ENCODE measurements at regions not wholly inside any gene's neighbourhood (a gene's known extent, or its start where the extent isn't known, plus 50 kb on each side); places are given as distances from the start of the nearest gene placed in this dataset.

- Histone ChIP-seq H3F3A (ENCODE audit: insufficient read depth, low read length, poor library complexity, severe bottlenecking) (no peaks in the 10 kb centered on the region), H3K27me3 (ENCODE audit: insufficient read depth, low read depth, low read length) (no peaks in the 10 kb centered on the region), H3K27ac (ENCODE audit: low read length) (no peak overlapping the region), H4K20me1 (ENCODE audit: insufficient read depth) (no peaks in the 10 kb centered on the region), H3K4me2 (ENCODE audit: low read length) (no peak overlapping the region), H3K9me3 (ENCODE audit: low read length) (no peaks in the 10 kb centered on the region), H3K36me3 (ENCODE audit: insufficient read depth, low read length) (no peaks in the 10 kb centered on the region), H2AFZ (ENCODE audit: low read depth, low read length) (no peak overlapping the region), H3K9me2 (ENCODE audit: insufficient read depth, low read length) (no peaks in the 10 kb centered on the region), H3K79me2 (replicated peaks; ENCODE audit: insufficient read depth, low read length) (no peaks in the 10 kb centered on the region), H3K9ac (ENCODE audit: low read length) (no peak overlapping the region), H3K4me3 (ENCODE audit: low read length) (no peak overlapping the region)
- TF ChIP-seq POLR2AphosphoS5 (IDR thresholded peaks at IDR 0.05) = no peak
These were observed 723.3 kb downstream of the CETN3 start for GRCh38 chr5:89686081-89686765.

- no peak overlapping the region for H3K4me2 ChIP-seq (ENCODE audit: low read length)
- TF ChIP-seq CTCF (IDR thresholded peaks at IDR 0.05; ENCODE audit: poor library complexity, severe bottlenecking) (no peak), POLR2AphosphoS5 (IDR thresholded peaks at IDR 0.05) (no peak), RAD21 (conservative IDR thresholded peaks at IDR 0.05) (no peak), MXI1 (conservative IDR thresholded peaks at IDR 0.05; ENCODE audit: poor library complexity, severe bottlenecking) (no peak), EZH2 (IDR thresholded peaks at IDR 0.05; ENCODE audit: borderline replicate concordance, insufficient read depth, low read length, poor library complexity, severe bottlenecking) (no peak), REST (IDR thresholded peaks at IDR 0.05; ENCODE audit: borderline replicate concordance) (no peak), EP300 (conservative IDR thresholded peaks at IDR 0.05; ENCODE audit: poor library complexity, severe bottlenecking) (no peak), SMC3 (conservative IDR thresholded peaks at IDR 0.05; ENCODE audit: poor library complexity) (no peak), TAF1 (IDR thresholded peaks at IDR 0.05; ENCODE audit: low read depth) (no peak)
- H3K9ac ChIP-seq (ENCODE audit: low read length) = no peak overlapping the region
- H3K27me3 ChIP-seq (ENCODE audit: insufficient read depth, low read depth, low read length) = no peaks in the 10 kb centered on the region
- H3K9me2 ChIP-seq (ENCODE audit: insufficient read depth, low read length) = no peaks in the 10 kb centered on the region
- H3F3A ChIP-seq (ENCODE audit: insufficient read depth, low read length, poor library complexity, severe bottlenecking) = no peaks in the 10 kb centered on the region
- H3K79me2 ChIP-seq (replicated peaks; ENCODE audit: insufficient read depth, low read length) = no peaks in the 10 kb centered on the region
- H3K36me3 ChIP-seq (ENCODE audit: insufficient read depth, low read length) = no peaks in the 10 kb centered on the region
- no peak overlapping the region for H3K4me3 ChIP-seq (ENCODE audit: low read length)
- no peak overlapping the region for H2AFZ ChIP-seq (ENCODE audit: low read depth, low read length)
- H3K27ac ChIP-seq (ENCODE audit: low read length) = no peak overlapping the region
- H4K20me1 ChIP-seq (ENCODE audit: insufficient read depth) = no peaks in the 10 kb centered on the region
- H3K9me3 ChIP-seq (ENCODE audit: low read length) = no peaks in the 10 kb centered on the region
These were observed 732.9 kb downstream of the CETN3 start for GRCh38 chr5:89676634-89677033.

Data from neural cell (in vitro differentiated cells).